ENCODE measurements at regions not wholly inside any gene's neighbourhood (a gene's known extent, or its start where the extent isn't known, plus 50 kb on each side); places are given as distances from the start of the nearest gene placed in this dataset.

DNA sequence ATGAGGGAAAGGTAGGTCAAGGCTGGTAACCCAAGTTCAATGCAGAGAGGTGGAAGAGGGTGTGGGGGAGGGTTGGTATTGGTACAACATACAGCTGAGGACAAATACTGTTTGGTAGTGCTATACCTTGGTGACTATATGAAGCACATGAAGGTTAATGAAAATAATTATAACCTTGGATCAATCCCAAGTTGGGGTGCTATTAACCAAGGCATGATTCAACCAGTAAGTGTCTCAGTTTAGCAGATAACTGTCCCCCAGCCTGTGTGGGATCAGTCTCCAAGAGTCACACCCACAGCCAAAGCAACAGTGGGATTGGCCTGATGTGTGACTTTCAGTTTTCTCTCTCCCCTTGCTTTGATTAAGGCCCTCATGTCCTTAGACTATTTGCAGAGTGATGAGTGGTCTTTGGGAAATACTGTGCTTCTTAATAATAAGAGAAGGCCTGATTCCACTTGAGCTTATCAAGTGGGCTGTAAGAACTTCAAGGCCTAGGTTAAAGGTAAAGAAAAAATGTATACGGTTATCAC is 80.8 kb downstream of the EOMES start:
- H2BK12ac ChIP-seq (ENCODE audit: low read depth, low read length), result no peak overlapping the region
- H2BK20ac ChIP-seq (ENCODE audit: low read length), result no peak overlapping the region
- H3K36me3 ChIP-seq (ENCODE audit: control insufficient read depth in 2 of 4, insufficient read depth in 4 of 4, low read length in 3 of 4), result no peaks in the 10 kb centered on the region
- no peak for DNase-seq (ENCODE audit: low read depth in 1 of 2, low spot score in 2 of 2)
- no peak overlapping the region for H3K27ac ChIP-seq (ENCODE audit: low read depth, low read length)
- H3K56ac ChIP-seq (replicated peaks; ENCODE audit: insufficient read length, low read depth, low read length), result no peak overlapping the region
- no peak for FAIRE-seq
- no peak overlapping the region for H3K18ac ChIP-seq (ENCODE audit: extremely low read depth, low read length)
- H2BK5ac ChIP-seq (ENCODE audit: low read depth, low read length), result no peak overlapping the region
- no peak overlapping the region for H3K4ac ChIP-seq (replicated peaks; ENCODE audit: insufficient read length, low read depth, low read length)
- H3K27me3 ChIP-seq (replicated peaks in 1 of 4; ENCODE audit: control insufficient read depth in 3 of 4, extremely low read depth in 1 of 4, insufficient read depth in 3 of 4, low read length in 3 of 4), result no peaks in the 10 kb centered on the region
- H4K20me1 ChIP-seq (replicated peaks in 1 of 2; ENCODE audit: control insufficient read depth in 1 of 2, insufficient read depth in 2 of 2, low read length in 2 of 2), result no peaks in the 10 kb centered on the region
- WGBS, 2 experiments (ENCODE audit: extremely low coverage in 1 of 2, insufficient coverage in 1 of 2, insufficient read length in 1 of 2, insufficient replicate concordance in 2 of 2, low coverage in 1 of 2, low lambda C conversion rate in 2 of 2, missing lambda C conversion rate in 1 of 2), result 100% methylated on average over 1 of the region's 1 CpG; no CpG with 5 or more reads in 1 of the 2 experiments
- H3K79me2 ChIP-seq (ENCODE audit: control insufficient read depth in 1 of 2, insufficient read depth in 2 of 2, low read length in 2 of 2), result no peaks in the 10 kb centered on the region
- H2BK15ac ChIP-seq (ENCODE audit: low read length), result no peak overlapping the region
- no peak overlapping the region for H4K5ac ChIP-seq (ENCODE audit: insufficient read length, low read depth, low read length)
- H3K4me1 ChIP-seq (replicated peaks in 1 of 4; ENCODE audit: control insufficient read depth in 3 of 4, insufficient read depth in 4 of 4, low read length in 3 of 4), result no peaks in the 10 kb centered on the region
- H3K79me1 ChIP-seq (ENCODE audit: low read depth, low read length), result no peaks in the 10 kb centered on the region
- H3K14ac ChIP-seq (ENCODE audit: insufficient read length), result no peak overlapping the region
- POLR2A ChIA-PET (ENCODE audit: partially characterized antibody), result no interaction called here
- no peak overlapping the region for H4K8ac ChIP-seq (ENCODE audit: extremely low read depth, insufficient read depth, low read length)
- no peaks in the 10 kb centered on the region for H3K9me3 ChIP-seq (ENCODE audit: insufficient read depth in 2 of 2, low read depth in 1 of 2, low read length in 1 of 2)
- CTCF ChIA-PET (ENCODE audit: partially characterized antibody), result interaction anchor here (0.6 to 1.5 kb wide), 4 partner anchors 17 to 523 kb away, joined by 3 to 7 read pairs (median 3); no protein-coding TSS in a partner anchor
- H4K91ac ChIP-seq (replicated peaks; ENCODE audit: insufficient read length, low read length), result no peak overlapping the region
- H2BK120ac ChIP-seq (replicated peaks; ENCODE audit: low read depth, low read length), result no peak overlapping the region
- no peak overlapping the region for H3K9ac ChIP-seq (replicated peaks in 1 of 4; ENCODE audit: extremely low read depth in 1 of 4, low read depth in 3 of 4, low read length in 3 of 4)
- H3K23ac ChIP-seq (ENCODE audit: insufficient read length), result no peak overlapping the region
- H3K4me2 ChIP-seq (ENCODE audit: insufficient read depth in 1 of 2, low read depth in 2 of 2, low read length in 2 of 2), result no peak overlapping the region
- no peak overlapping the region for H2AFZ ChIP-seq (ENCODE audit: low read length)
- no peaks in the 10 kb centered on the region for H3K23me2 ChIP-seq (ENCODE audit: low read depth, low read length)
- no peak overlapping the region for H3K4me3 ChIP-seq (ENCODE audit: extremely low read depth in 1 of 4, insufficient read depth in 2 of 4, low read depth in 3 of 4, low read length in 4 of 4)
- H2AK5ac ChIP-seq (ENCODE audit: low read depth, low read length), result no peak overlapping the region
- TF ChIP-seq, protein P1, sequence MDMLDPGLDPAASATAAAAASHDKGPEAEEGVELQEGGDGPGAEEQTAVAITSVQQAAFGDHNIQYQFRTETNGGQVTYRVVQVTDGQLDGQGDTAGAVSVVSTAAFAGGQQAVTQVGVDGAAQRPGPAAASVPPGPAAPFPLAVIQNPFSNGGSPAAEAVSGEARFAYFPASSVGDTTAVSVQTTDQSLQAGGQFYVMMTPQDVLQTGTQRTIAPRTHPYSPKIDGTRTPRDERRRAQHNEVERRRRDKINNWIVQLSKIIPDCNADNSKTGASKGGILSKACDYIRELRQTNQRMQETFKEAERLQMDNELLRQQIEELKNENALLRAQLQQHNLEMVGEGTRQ (IDR thresholded peaks at IDR 0.05; ENCODE audit: low read length), result no peak
- TF ChIP-seq SIX5 (IDR thresholded peaks at IDR 0.05; ENCODE audit: low read depth, low read length) (no peak), HDAC6 (IDR thresholded peaks at IDR 0.05; ENCODE audit: low read depth, low read length) (no peak), BCL11A (IDR thresholded peaks at IDR 0.05; ENCODE audit: low read depth in 2 of 2, low read length in 2 of 2) (no peak), NRF1 (IDR thresholded peaks at IDR 0.05; ENCODE audit: low read depth, low read length) (no peak), POU5F1 (IDR thresholded peaks at IDR 0.05; ENCODE audit: low read depth, low read length) (no peak), JUND (IDR thresholded peaks at IDR 0.05; ENCODE audit: low read length) (no peak), SAP30 (IDR thresholded peaks at IDR 0.05; ENCODE audit: insufficient read depth, insufficient replicate concordance, low read length) (no peak), TEAD4 (IDR thresholded peaks at IDR 0.05; ENCODE audit: low read depth, low read length) (no peak), CBX8 (IDR thresholded peaks at IDR 0.05; ENCODE audit: borderline replicate concordance, low read depth, low read length) (no peak), SP1 (IDR thresholded peaks at IDR 0.05; ENCODE audit: low read depth, low read length) (no peak), EP300 (IDR thresholded peaks at IDR 0.05; ENCODE audit: borderline replicate concordance in 1 of 2, low read depth in 2 of 2, low read length in 2 of 2) (no peak)
- TF ChIP-seq, protein P2, sequence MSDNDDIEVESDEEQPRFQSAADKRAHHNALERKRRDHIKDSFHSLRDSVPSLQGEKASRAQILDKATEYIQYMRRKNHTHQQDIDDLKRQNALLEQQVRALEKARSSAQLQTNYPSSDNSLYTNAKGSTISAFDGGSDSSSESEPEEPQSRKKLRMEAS (IDR thresholded peaks at IDR 0.05), result no peak

Measured in H1 (cell line).